CD14-positive monocyte (primary cell): ENCODE measurements at regions not wholly inside any gene's neighbourhood (a gene's known extent, or its start where the extent isn't known, plus 50 kb on each side); places are given as distances from the start of the nearest gene placed in this dataset.

Source experiments
- DNase-seq, 3 donors: peaks; one replicate each; pipeline ENCODE4 v3.0.0-alpha.2; 2011 to 2022
- H2AFZ ChIP-seq: 2 replicates; pipeline ENCODE4 v1.6.0; 2012; ENCODE audit warnings: mild to moderate bottlenecking, low read depth, low read length, inconsistent platforms; ENCODE audit not compliant: insufficient read depth, poor library complexity, severe bottlenecking
- H3K27ac ChIP-seq, 2 donors: 1 replicate in 1 of 2; 2 replicates in 1 of 2; pipeline ENCODE4 v1.5.1; 2012 to 2013; ENCODE audit warnings: low read length in 2 of 2, control low read depth in 1 of 2, inconsistent platforms in 1 of 2, low read depth in 1 of 2, mild to moderate bottlenecking in 1 of 2
- H3K27me3 ChIP-seq, 2 donors: one replicate each; pipeline versions ENCODE4 v1.6.0 to v1.6.1; 2011 to 2013; ENCODE audit warnings: low read length in 2 of 2; ENCODE audit not compliant: control insufficient read depth in 2 of 2, insufficient read depth in 2 of 2
- H3K36me3 ChIP-seq, 2 donors: replicated peaks in 1 of 2; 1 replicate in 1 of 2; 2 replicates in 1 of 2; pipeline versions ENCODE4 v1.5.1 to v1.6.1; 2012 to 2013; ENCODE audit warnings: low read length in 2 of 2, control low read depth in 1 of 2, inconsistent platforms in 1 of 2, mild to moderate bottlenecking in 1 of 2; ENCODE audit not compliant: insufficient read depth in 2 of 2, control insufficient read depth in 1 of 2
- H3K4me1 ChIP-seq, 2 donors: 1 replicate in 1 of 2; 2 replicates in 1 of 2; pipeline versions ENCODE4 v1.5.1 to v1.6.1; 2012 to 2013; ENCODE audit warnings: low read length in 2 of 2, control low read depth in 1 of 2, inconsistent platforms in 1 of 2, mild to moderate bottlenecking in 1 of 2, moderate library complexity in 1 of 2; ENCODE audit not compliant: insufficient read depth in 2 of 2, control insufficient read depth in 1 of 2
- H3K4me2 ChIP-seq: replicated peaks from 2 replicates; pipeline ENCODE3; 2012; ENCODE audit warnings: low read length, moderate library complexity, mild to moderate bottlenecking; ENCODE audit not compliant: poor library complexity, severe bottlenecking; ENCODE audit errors: extremely low read depth
- H3K4me3 ChIP-seq, 3 experiments: fragments of 200-600 bp in 1 of 3; sonication (generic) in 1 of 3; replicated peaks in 1 of 3; 1 replicate in 2 of 3; 2 replicates in 1 of 3; pipeline ENCODE4 v1.5.1; 2011 to 2013; ENCODE audit warnings: low read length in 3 of 3, mild to moderate bottlenecking in 3 of 3, control low read depth in 2 of 3, low read depth in 2 of 3, inconsistent platforms in 1 of 3, moderate library complexity in 1 of 3
- H3K79me2 ChIP-seq: 2 replicates; pipeline ENCODE4 v1.6.0; 2012; ENCODE audit warnings: mild to moderate bottlenecking, control low read depth, inconsistent platforms, low read length, moderate library complexity; ENCODE audit not compliant: insufficient read depth
- H3K9ac ChIP-seq: 2 replicates; pipeline ENCODE4 v1.6.0; 2017; ENCODE audit warnings: low read length, mild to moderate bottlenecking; ENCODE audit not compliant: insufficient read depth, poor library complexity, severe bottlenecking
- H3K9me3 ChIP-seq, 2 donors: replicated peaks in 1 of 2; 1 replicate in 1 of 2; 2 replicates in 1 of 2; pipeline versions ENCODE4 v1.5.1 to v1.6.1; 2012 to 2013; ENCODE audit warnings: low read length in 2 of 2, control low read depth in 1 of 2; ENCODE audit not compliant: control insufficient read depth in 1 of 2, insufficient read depth in 1 of 2
- H4K20me1 ChIP-seq: 2 replicates; pipeline ENCODE4 v1.6.0; 2012; ENCODE audit warnings: mild to moderate bottlenecking, low read length, control low read depth, moderate library complexity; ENCODE audit not compliant: insufficient read depth
- H3K27ac Mint-ChIP-seq, 7 donors: one replicate each; pipeline ENCODE4 v1.8.0; 2020; ENCODE audit warnings: mild to moderate bottlenecking in 7 of 7, mixed read lengths in 7 of 7, moderate library complexity in 6 of 7, inconsistent platforms in 2 of 7
- H3K27me3 Mint-ChIP-seq, 3 donors: one replicate each; pipeline ENCODE4 v1.8.0; 2021 to 2022; ENCODE audit warnings: low read depth in 3 of 3, mild to moderate bottlenecking in 3 of 3, mixed read lengths in 3 of 3, moderate library complexity in 3 of 3, inconsistent platforms in 1 of 3
- H3K36me3 Mint-ChIP-seq, 2 donors: one replicate each; pipeline ENCODE4 v1.8.0; 2020; ENCODE audit warnings: mixed read lengths in 2 of 2, inconsistent platforms in 1 of 2, mild to moderate bottlenecking in 1 of 2
- H3K4me1 Mint-ChIP-seq: one replicate; pipeline ENCODE4 v1.8.0; 2020; ENCODE audit warnings: mild to moderate bottlenecking, mixed read lengths
- H3K4me3 Mint-ChIP-seq, 2 donors: one replicate each; pipeline ENCODE4 v1.8.0; 2020; ENCODE audit warnings: mild to moderate bottlenecking in 2 of 2, mixed read lengths in 2 of 2, moderate library complexity in 1 of 2
- H3K9me3 Mint-ChIP-seq, 7 donors: one replicate each; pipeline ENCODE4 v1.8.0; 2020 to 2022; ENCODE audit warnings: mixed read lengths in 7 of 7, mild to moderate bottlenecking in 6 of 7, moderate library complexity in 6 of 7, inconsistent platforms in 2 of 7
- WGBS: methylation state at CpG from one replicate; pipeline ENCODE4 v1.1.5; 2013; ENCODE audit warnings: missing lambda C conversion rate; ENCODE audit not compliant: insufficient coverage; 5-methylcytosine and 5-hydroxymethylcytosine counted together
- intact Hi-C, 2 donors: fragments of 100-400 bp; cut with micrococcal nuclease; formaldehyde crosslinking; loops; one replicate each; pipeline versions ENCODE4 v1.15.0 to v1.15.1; 2023
- TF ChIP-seq, protein P1 (sequence below): fragments of 200-600 bp; IDR thresholded peaks from one replicate; pipeline ENCODE4 v1.8.0; 2022; ENCODE audit warnings: antibody characterized with exemption, mild to moderate bottlenecking

DNA sequence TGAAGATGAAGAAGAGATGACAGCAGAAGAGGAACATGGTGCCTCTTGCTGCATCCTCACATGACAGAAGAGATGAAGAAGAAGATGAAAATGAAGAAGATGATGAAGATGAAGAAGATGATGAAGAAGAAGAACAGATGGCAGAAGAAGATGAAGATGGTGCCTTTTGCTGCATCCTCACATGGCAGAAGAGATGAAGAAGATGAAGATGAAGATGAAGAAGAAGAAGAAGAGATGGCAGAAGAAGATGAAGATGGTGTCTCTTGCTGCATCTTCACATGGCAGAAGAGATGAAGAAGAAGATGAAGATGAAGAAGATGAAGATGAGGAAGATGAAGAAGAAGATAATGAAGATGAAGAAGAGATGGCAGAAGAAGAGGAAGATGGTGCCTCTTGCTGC is 63.7 kb upstream of the HPF1 start:
- Histone ChIP-seq H3K27ac (no peak overlapping the region), H3K27me3 (no peaks in the 10 kb centered on the region), H3K9ac (no peak overlapping the region), H3K4me2 (no peak overlapping the region), H3K9me3 (peaks cover 0 to 6% of the 10 kb centered on the region in 2 donors), H2AFZ (no peak overlapping the region), H3K79me2 (no peaks in the 10 kb centered on the region), H4K20me1 (no peaks in the 10 kb centered on the region), H3K4me1 (no peaks in the 10 kb centered on the region), H3K36me3 (no peaks in the 10 kb centered on the region), H3K4me3 (no peak overlapping the region)
- Mint-ChIP-seq H3K4me1 (no peaks in the 10 kb centered on the region), H3K4me3 (no peak overlapping the region), H3K27me3 (peaks cover 1 to 4% (median 3%) of the 10 kb centered on the region in 3 donors), H3K27ac (no peak overlapping the region), H3K9me3 (peaks cover 0 to 4% (median 0%) of the 10 kb centered on the region in 7 donors), H3K36me3 (no peaks in the 10 kb centered on the region)
- TF ChIP-seq, protein P1, sequence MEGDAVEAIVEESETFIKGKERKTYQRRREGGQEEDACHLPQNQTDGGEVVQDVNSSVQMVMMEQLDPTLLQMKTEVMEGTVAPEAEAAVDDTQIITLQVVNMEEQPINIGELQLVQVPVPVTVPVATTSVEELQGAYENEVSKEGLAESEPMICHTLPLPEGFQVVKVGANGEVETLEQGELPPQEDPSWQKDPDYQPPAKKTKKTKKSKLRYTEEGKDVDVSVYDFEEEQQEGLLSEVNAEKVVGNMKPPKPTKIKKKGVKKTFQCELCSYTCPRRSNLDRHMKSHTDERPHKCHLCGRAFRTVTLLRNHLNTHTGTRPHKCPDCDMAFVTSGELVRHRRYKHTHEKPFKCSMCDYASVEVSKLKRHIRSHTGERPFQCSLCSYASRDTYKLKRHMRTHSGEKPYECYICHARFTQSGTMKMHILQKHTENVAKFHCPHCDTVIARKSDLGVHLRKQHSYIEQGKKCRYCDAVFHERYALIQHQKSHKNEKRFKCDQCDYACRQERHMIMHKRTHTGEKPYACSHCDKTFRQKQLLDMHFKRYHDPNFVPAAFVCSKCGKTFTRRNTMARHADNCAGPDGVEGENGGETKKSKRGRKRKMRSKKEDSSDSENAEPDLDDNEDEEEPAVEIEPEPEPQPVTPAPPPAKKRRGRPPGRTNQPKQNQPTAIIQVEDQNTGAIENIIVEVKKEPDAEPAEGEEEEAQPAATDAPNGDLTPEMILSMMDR = no peak
- intact Hi-C loops = no loop called here
- no peak for DNase-seq

DNA sequence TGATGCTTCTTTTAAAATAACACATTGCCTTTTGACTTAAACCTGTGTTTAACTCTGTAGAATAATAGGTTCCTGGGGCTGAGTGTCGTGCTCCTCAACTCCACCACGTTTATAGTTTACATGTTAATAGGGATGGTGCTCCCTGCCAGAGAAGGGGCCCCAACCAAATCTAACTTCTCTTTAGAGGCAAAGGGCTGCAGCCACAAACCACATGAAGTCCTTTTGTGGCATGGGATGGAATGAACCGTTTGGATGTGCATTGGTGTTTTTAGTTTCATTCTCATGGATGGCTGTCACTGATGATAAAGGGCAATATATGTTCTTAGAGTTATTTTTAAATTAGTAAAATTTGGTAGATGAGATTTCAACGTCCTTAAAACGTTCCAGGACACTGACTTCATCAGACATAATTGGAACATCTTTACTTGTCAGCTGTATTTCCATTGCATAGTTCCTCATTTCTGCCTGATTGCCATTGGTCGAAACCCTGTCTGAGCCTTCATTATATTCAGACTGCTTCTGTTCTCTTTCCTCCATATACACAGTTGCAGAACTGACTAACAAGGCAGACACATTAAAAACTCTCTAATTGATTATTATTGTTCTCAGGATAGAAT is 60.4 kb upstream of the HPF1 start:
- Mint-ChIP-seq H3K9me3 (peaks cover 0 to 1% (median 0%) of the 10 kb centered on the region in 7 donors), H3K27ac (no peak overlapping the region), H3K4me1 (no peaks in the 10 kb centered on the region), H3K36me3 (no peaks in the 10 kb centered on the region), H3K4me3 (no peak overlapping the region), H3K27me3 (peaks cover 3 to 11% (median 6%) of the 10 kb centered on the region in 3 donors)
- intact Hi-C loops = no loop called here
- no peak overlapping the region for H2AFZ ChIP-seq
- WGBS = 0% methylated on average over 3 of the region's 6 CpGs
- H3K36me3 ChIP-seq = no peaks in the 10 kb centered on the region
- no peaks in the 10 kb centered on the region for H3K27me3 ChIP-seq
- H3K4me3 ChIP-seq = no peak overlapping the region
- no peak overlapping the region for H3K27ac ChIP-seq
- H3K9me3 ChIP-seq = no peaks in the 10 kb centered on the region
- TF ChIP-seq, protein P1 = no peak
- H3K79me2 ChIP-seq = no peaks in the 10 kb centered on the region
- H4K20me1 ChIP-seq = no peaks in the 10 kb centered on the region
- no peak overlapping the region for H3K9ac ChIP-seq
- no peak for DNase-seq
- no peaks in the 10 kb centered on the region for H3K4me1 ChIP-seq
- H3K4me2 ChIP-seq = no peak overlapping the region
